Tibial artery (tissue), 4 donors: ENCODE measurements at regions not wholly inside any gene's neighbourhood (a gene's known extent, or its start where the extent isn't known, plus 50 kb on each side); places are given as distances from the start of the nearest gene placed in this dataset.

ENCODE experiments used
- DNase-seq, 2 donors: peaks; one replicate each; pipeline ENCODE4 v3.0.0-alpha.2; 2019
- H3K27ac ChIP-seq, 2 donors: fragments of 200-600 bp; sonication (generic) in 1 of 2; 1 replicate in 1 of 2; 2 replicates in 1 of 2; pipeline ENCODE4 v1.5.1; 2018 to 2019; ENCODE audit warnings: mild to moderate bottlenecking in 1 of 2
- H3K27me3 ChIP-seq, 2 donors: fragments of 200-600 bp; sonication (generic) in 1 of 2; one replicate each; pipeline versions ENCODE4 v1.5.1 to v1.6.0; 2016 to 2019
- H3K36me3 ChIP-seq, 3 donors: fragments of 200-600 bp; sonication (generic) in 2 of 3; one replicate each; pipeline ENCODE4 v1.5.1; 2016 to 2019; ENCODE audit warnings: mild to moderate bottlenecking in 2 of 3
- H3K4me1 ChIP-seq, 4 donors: fragments of 200-600 bp; sonication (generic) in 2 of 4; 1 replicate in 3 of 4; 2 replicates in 1 of 4; pipeline ENCODE4 v1.5.1; 2016 to 2019
- H3K4me3 ChIP-seq, 2 donors: fragments of 200-600 bp; sonication (generic) in 1 of 2; 1 replicate in 1 of 2; 2 replicates in 1 of 2; pipeline ENCODE4 v1.5.1; 2018 to 2019; ENCODE audit warnings: mild to moderate bottlenecking in 2 of 2
- H3K9me3 ChIP-seq, 3 donors: fragments of 200-600 bp; sonication (generic) in 1 of 3; one replicate each; pipeline ENCODE4 v1.5.1; 2016 to 2019
- CTCF ChIP-seq, 2 experiments: fragments of 200-600 bp in 1 of 2; fragments of 450-650 bp in 1 of 2; IDR thresholded peaks; one replicate each; pipeline ENCODE4 v1.5.1; 2017 to 2019; ENCODE audit warnings: antibody characterized with exemption in 2 of 2, mild to moderate bottlenecking in 1 of 2, moderate library complexity in 1 of 2
- intact Hi-C: fragments of 100-400 bp; cut with DNase I; formaldehyde crosslinking; loops from one replicate; pipeline ENCODE4 v1.15.0; 2023; ENCODE audit warnings: low total_unique reads

DNA sequence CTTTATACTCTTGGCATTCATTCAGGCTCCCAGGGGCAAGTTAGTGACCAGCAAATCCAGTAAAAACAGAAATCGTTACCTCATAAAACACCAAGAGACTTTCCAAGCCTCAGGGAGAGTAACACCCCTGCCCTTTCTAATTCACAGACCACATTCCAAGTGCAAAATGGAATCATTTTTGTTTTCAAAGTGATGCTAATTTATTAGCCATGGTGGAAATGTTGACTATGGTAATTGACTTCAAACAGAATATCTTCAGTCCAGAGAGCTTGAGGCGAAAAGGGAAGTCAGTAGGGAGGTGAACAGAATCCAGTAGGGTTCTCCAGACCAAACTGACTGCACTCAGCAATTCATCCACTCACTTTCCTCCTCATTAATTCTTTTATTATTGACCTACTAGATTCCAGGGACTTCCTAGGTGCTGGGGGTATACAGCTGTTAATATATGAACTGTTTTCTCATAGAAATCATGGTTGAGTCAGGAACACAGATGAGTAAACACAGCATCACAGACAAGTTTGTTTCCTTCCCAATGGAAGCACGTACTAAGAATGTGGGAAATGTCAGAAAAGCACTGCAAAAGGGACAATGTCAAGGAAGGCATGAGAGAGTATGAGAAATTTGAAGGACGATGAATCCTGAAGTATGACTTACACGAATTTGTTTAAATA is 388.5 kb upstream of the C1orf87 start:
- intact Hi-C loops: no loop called here
- no peak overlapping the region for H3K4me3 ChIP-seq
- TF ChIP-seq CTCF (IDR thresholded peaks at IDR 0.05): no peak
- no peaks in the 10 kb centered on the region for H3K27me3 ChIP-seq
- H3K9me3 ChIP-seq: peaks cover 0 to 5% (median 0%) of the 10 kb centered on the region in 3 donors
- no peaks in the 10 kb centered on the region for H3K36me3 ChIP-seq
- no peak overlapping the region for H3K27ac ChIP-seq
- H3K4me1 ChIP-seq: no peaks in the 10 kb centered on the region
- no peak for DNase-seq

GRCh38 chr1:60458111-60458510 is 384.5 kb upstream of the C1orf87 start:
- Histone ChIP-seq H3K9me3 (peaks cover 0 to 10% (median 0%) of the 10 kb centered on the region in 3 donors), H3K4me3 (no peak overlapping the region), H3K27ac (no peak overlapping the region), H3K36me3 (no peaks in the 10 kb centered on the region), H3K4me1 (no peaks in the 10 kb centered on the region), H3K27me3 (no peaks in the 10 kb centered on the region)
- no peak for TF ChIP-seq CTCF (IDR thresholded peaks at IDR 0.05)
- no peak for DNase-seq
- intact Hi-C loops: no loop called here

DNA sequence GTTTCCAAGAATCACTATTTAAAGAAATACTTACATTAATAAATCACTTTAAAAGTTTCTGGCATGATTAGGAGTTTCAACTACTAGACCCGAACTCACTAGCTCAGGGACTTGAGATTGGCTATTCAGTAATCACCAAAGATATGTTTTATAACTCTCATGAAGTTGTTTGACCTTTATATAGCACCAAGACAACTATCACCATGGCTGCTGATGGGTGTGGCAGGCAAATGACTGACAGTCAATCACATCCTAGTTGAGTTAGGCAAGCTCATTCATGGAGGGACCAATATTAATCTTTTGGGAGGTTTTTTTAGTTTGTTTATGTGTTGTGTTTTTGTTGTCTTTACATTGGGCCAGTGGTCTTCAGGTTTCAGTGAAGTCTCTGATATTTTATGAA is 376.3 kb upstream of the C1orf87 start:
- H3K27me3 ChIP-seq: no peaks in the 10 kb centered on the region
- no peaks in the 10 kb centered on the region for H3K36me3 ChIP-seq
- H3K27ac ChIP-seq: no peak overlapping the region
- intact Hi-C loops: no loop called here
- H3K9me3 ChIP-seq: no peaks in the 10 kb centered on the region
- no peak for DNase-seq
- no peak for TF ChIP-seq CTCF (IDR thresholded peaks at IDR 0.05)
- H3K4me1 ChIP-seq: no peaks in the 10 kb centered on the region
- no peak overlapping the region for H3K4me3 ChIP-seq

GRCh38 chr1:60448850-60449249 is 375.3 kb upstream of the C1orf87 start:
- H3K4me1 ChIP-seq: no peaks in the 10 kb centered on the region
- no peak overlapping the region for H3K27ac ChIP-seq
- H3K4me3 ChIP-seq: no peak overlapping the region
- no peaks in the 10 kb centered on the region for H3K36me3 ChIP-seq
- DNase-seq: no peak
- intact Hi-C loops: no loop called here
- H3K9me3 ChIP-seq: no peaks in the 10 kb centered on the region
- TF ChIP-seq CTCF (IDR thresholded peaks at IDR 0.05): no peak
- no peaks in the 10 kb centered on the region for H3K27me3 ChIP-seq

- Histone ChIP-seq H3K36me3 (no peaks in the 10 kb centered on the region), H3K9me3 (no peaks in the 10 kb centered on the region), H3K27ac (no peak overlapping the region), H3K4me3 (no peak overlapping the region), H3K27me3 (no peaks in the 10 kb centered on the region), H3K4me1 (no peaks in the 10 kb centered on the region)
- intact Hi-C loops: no loop called here
- no peak for TF ChIP-seq CTCF (IDR thresholded peaks at IDR 0.05)
- no peak for DNase-seq
Observed at GRCh38 chr1:60444680-60445079, 371.1 kb upstream of the C1orf87 start.

GRCh38 chr1:60436186-60436585 is 362.6 kb upstream of the C1orf87 start:
- Histone ChIP-seq H3K4me3 (no peak overlapping the region), H3K4me1 (peaks cover 0 to 10% (median 0%) of the 10 kb centered on the region in 4 donors), H3K9me3 (no peaks in the 10 kb centered on the region), H3K27me3 (no peaks in the 10 kb centered on the region), H3K36me3 (no peaks in the 10 kb centered on the region), H3K27ac (no peak overlapping the region)
- intact Hi-C loops: no loop called here
- no peak for TF ChIP-seq CTCF (IDR thresholded peaks at IDR 0.05)
- no peak for DNase-seq
